H1 (cell line): ENCODE measurements at regions not wholly inside any gene's neighbourhood (a gene's known extent, or its start where the extent isn't known, plus 50 kb on each side); places are given as distances from the start of the nearest gene placed in this dataset.

Experiments used
- CTCF ChIA-PET: fragments of 300-600 bp; sonication (Branson Sonifier 250); formaldehyde crosslinking; loops from one replicate; lab custom pipeline; 2021; ENCODE audit not compliant: partially characterized antibody; lab: Charles Lee
- POLR2A ChIA-PET: fragments of 300-600 bp; sonication (Branson Sonifier 250); formaldehyde crosslinking; loops from one replicate; lab custom pipeline; 2021; ENCODE audit warnings: inconsistent platforms; ENCODE audit not compliant: partially characterized antibody; lab: Charles Lee
- DNase-seq, 2 experiments: peaks; one replicate each; pipeline versions ENCODE4 v3.0.0 to v3.0.0-alpha.2; 2010 to 2022; ENCODE audit warnings: low spot score in 2 of 2, low read depth in 1 of 2, mixed read lengths in 1 of 2
- FAIRE-seq: peaks from 2 replicates; lab custom pipeline; 2011; peaks lifted over from hg19 to GRCh38; lab: Jason Lieb, UNC
- H2AFZ ChIP-seq: 2 replicates; pipeline ENCODE4 v1.8.1; 2012; ENCODE audit warnings: low read length, inconsistent platforms
- H2AK5ac ChIP-seq: 2 replicates; pipeline ENCODE4 v1.6.1; 2013; ENCODE audit warnings: low read depth, low read length
- H2BK120ac ChIP-seq: replicated peaks from 2 replicates; pipeline ENCODE3; 2013; ENCODE audit warnings: low read depth, low read length, inconsistent platforms
- H2BK12ac ChIP-seq: 2 replicates; pipeline ENCODE4 v1.6.1; 2013; ENCODE audit warnings: low read depth, low read length
- H2BK15ac ChIP-seq: 2 replicates; pipeline ENCODE4 v1.6.1; 2013; ENCODE audit warnings: low read length
- H2BK20ac ChIP-seq: 2 replicates; pipeline ENCODE4 v1.6.1; 2013; ENCODE audit warnings: low read length
- H2BK5ac ChIP-seq: 2 replicates; pipeline ENCODE4 v1.6.1; 2013; ENCODE audit warnings: low read depth, low read length
- H3K14ac ChIP-seq: 2 replicates; pipeline ENCODE4 v1.6.1; 2013; ENCODE audit warnings: inconsistent platforms; ENCODE audit not compliant: insufficient read length
- H3K18ac ChIP-seq: 2 replicates; pipeline ENCODE4 v1.6.1; 2013; ENCODE audit warnings: low read length; ENCODE audit errors: extremely low read depth
- H3K23ac ChIP-seq: 2 replicates; pipeline ENCODE4 v1.6.1; 2013; ENCODE audit warnings: inconsistent platforms; ENCODE audit not compliant: insufficient read length
- H3K23me2 ChIP-seq: 2 replicates; pipeline ENCODE4 v1.6.1; 2013; ENCODE audit warnings: low read depth, low read length
- H3K27ac ChIP-seq: 2 replicates; pipeline ENCODE4 v1.6.1; 2011; ENCODE audit warnings: low read depth, low read length, inconsistent platforms
- H3K27me3 ChIP-seq, 4 experiments: replicated peaks in 1 of 4; 1 replicate in 1 of 4; 2 replicates in 3 of 4; pipeline versions ENCODE4 v1.6.1 to v1.8.1; 2011 to 2013; ENCODE audit warnings: low read length in 3 of 4, mild to moderate bottlenecking in 3 of 4, inconsistent platforms in 2 of 4, mixed read lengths in 2 of 4, moderate library complexity in 1 of 4; ENCODE audit not compliant: control insufficient read depth in 3 of 4, insufficient read depth in 3 of 4; ENCODE audit errors: extremely low read depth in 1 of 4
- H3K36me3 ChIP-seq, 4 experiments: 2 replicates each; pipeline versions ENCODE4 v1.6.1 to v1.8.1; 2011 to 2013; ENCODE audit warnings: mild to moderate bottlenecking in 4 of 4, low read length in 3 of 4, moderate library complexity in 2 of 4, control low read depth in 1 of 4, inconsistent platforms in 1 of 4; ENCODE audit not compliant: insufficient read depth in 4 of 4, control insufficient read depth in 2 of 4
- H3K4ac ChIP-seq: replicated peaks from 2 replicates; pipeline ENCODE3; 2013; ENCODE audit warnings: low read length, low read depth, mixed read lengths, inconsistent platforms; ENCODE audit not compliant: insufficient read length
- H3K4me1 ChIP-seq, 4 experiments: replicated peaks in 1 of 4; 1 replicate in 1 of 4; 2 replicates in 3 of 4; pipeline versions ENCODE4 v1.6.1 to v1.8.1; 2011 to 2013; ENCODE audit warnings: low read length in 3 of 4, inconsistent platforms in 2 of 4, mixed read lengths in 1 of 4; ENCODE audit not compliant: insufficient read depth in 4 of 4, control insufficient read depth in 3 of 4
- H3K4me2 ChIP-seq, 2 experiments: 2 replicates each; pipeline versions ENCODE4 v1.6.1 to v1.8.1; 2011 to 2013; ENCODE audit warnings: low read depth in 2 of 2, low read length in 2 of 2, control low read depth in 1 of 2, inconsistent platforms in 1 of 2, mild to moderate bottlenecking in 1 of 2; ENCODE audit not compliant: insufficient read depth in 1 of 2
- H3K4me3 ChIP-seq, 4 experiments: fragments of 200-600, 300-600 bp in 1 of 4; sonication (generic), shearing (Covaris generic), sonication (Bioruptor Twin) in 1 of 4; 2 replicates each; pipeline versions ENCODE4 v1.5.1 to v1.8.1; 2011 to 2016; ENCODE audit warnings: low read length in 4 of 4, low read depth in 3 of 4, control low read depth in 2 of 4, inconsistent platforms in 2 of 4, mild to moderate bottlenecking in 2 of 4, mixed read lengths in 1 of 4, moderate library complexity in 1 of 4; ENCODE audit not compliant: insufficient read depth in 2 of 4; ENCODE audit errors: extremely low read depth in 1 of 4
- H3K56ac ChIP-seq: replicated peaks from 2 replicates; pipeline ENCODE3; 2013; ENCODE audit warnings: low read depth, mild to moderate bottlenecking, mixed read lengths, low read length, inconsistent platforms; ENCODE audit not compliant: insufficient read length
- H3K79me1 ChIP-seq: 2 replicates; pipeline ENCODE4 v1.6.1; 2013; ENCODE audit warnings: low read depth, low read length, control low read depth
- H3K79me2 ChIP-seq, 2 experiments: 2 replicates each; pipeline versions ENCODE4 v1.6.1 to v1.8.1; 2012 to 2013; ENCODE audit warnings: low read length in 2 of 2, mild to moderate bottlenecking in 2 of 2, inconsistent platforms in 1 of 2; ENCODE audit not compliant: insufficient read depth in 2 of 2, control insufficient read depth in 1 of 2
- H3K9ac ChIP-seq, 4 experiments: replicated peaks in 1 of 4; 1 replicate in 1 of 4; 2 replicates in 3 of 4; pipeline versions ENCODE4 v1.6.1 to v1.8.1; 2011 to 2013; ENCODE audit warnings: low read depth in 3 of 4, low read length in 3 of 4, control low read depth in 2 of 4, mild to moderate bottlenecking in 2 of 4, moderate library complexity in 2 of 4, inconsistent platforms in 1 of 4; ENCODE audit errors: extremely low read depth in 1 of 4
- H3K9me3 ChIP-seq, 2 experiments: 2 replicates each; pipeline versions ENCODE4 v1.6.1 to v1.8.1; 2012 to 2013; ENCODE audit warnings: mild to moderate bottlenecking in 2 of 2, moderate library complexity in 2 of 2, control low read depth in 1 of 2, inconsistent platforms in 1 of 2, low read depth in 1 of 2, low read length in 1 of 2, mixed read lengths in 1 of 2; ENCODE audit not compliant: insufficient read depth in 2 of 2
- H4K20me1 ChIP-seq, 2 experiments: replicated peaks in 1 of 2; 2 replicates each; pipeline versions ENCODE3 to v1.8.1; 2011 to 2013; ENCODE audit warnings: inconsistent platforms in 2 of 2, low read length in 2 of 2, mild to moderate bottlenecking in 1 of 2; ENCODE audit not compliant: insufficient read depth in 2 of 2, control insufficient read depth in 1 of 2
- H4K5ac ChIP-seq: 2 replicates; pipeline ENCODE4 v1.6.1; 2013; ENCODE audit warnings: low read length, low read depth, mixed read lengths, inconsistent platforms; ENCODE audit not compliant: insufficient read length
- H4K8ac ChIP-seq: 2 replicates; pipeline ENCODE4 v1.8.0; 2013; ENCODE audit warnings: mild to moderate bottlenecking, moderate library complexity, low read length, inconsistent platforms; ENCODE audit not compliant: insufficient read depth; ENCODE audit errors: extremely low read depth
- H4K91ac ChIP-seq: replicated peaks from 2 replicates; pipeline ENCODE3; 2013; ENCODE audit warnings: low read length, mixed read lengths, inconsistent platforms; ENCODE audit not compliant: insufficient read length
- WGBS, 2 experiments: shearing (Covaris generic) in 1 of 2; methylation state at CpG; one replicate each; pipeline versions ENCODE4 v1.1.6 to v1.1.7; 2013 to 2015; ENCODE audit warnings: low lambda C conversion rate in 2 of 2, mixed read lengths in 2 of 2, inconsistent platforms in 1 of 2, low coverage in 1 of 2, missing lambda C conversion rate in 1 of 2; ENCODE audit not compliant: insufficient replicate concordance in 2 of 2, insufficient coverage in 1 of 2, insufficient read length in 1 of 2; ENCODE audit errors: extremely low coverage in 1 of 2, missing lambda C conversion rate in 1 of 2; 5-methylcytosine and 5-hydroxymethylcytosine counted together

- no peaks in the 10 kb centered on the region for H3K36me3 ChIP-seq
- no peak overlapping the region for H2BK5ac ChIP-seq
- FAIRE-seq = no peak
- no peak overlapping the region for H2BK15ac ChIP-seq
- no peaks in the 10 kb centered on the region for H3K23me2 ChIP-seq
- H4K20me1 ChIP-seq = no peaks in the 10 kb centered on the region
- ChIA-PET CTCF (no interaction called here), POLR2A (no interaction called here)
- 87% methylated on average over 3 of the region's 3 CpGs; no CpG with 5 or more reads in 1 of the 2 experiments for WGBS, 2 experiments
- no peak overlapping the region for H3K4me3 ChIP-seq
- H3K56ac ChIP-seq = no peak overlapping the region
- no peak overlapping the region for H2BK120ac ChIP-seq
- H3K9ac ChIP-seq = no peak overlapping the region
- H3K27ac ChIP-seq = no peak overlapping the region
- H3K18ac ChIP-seq = no peak overlapping the region
- H3K4me2 ChIP-seq = no peak overlapping the region
- no peak overlapping the region for H2AFZ ChIP-seq
- DNase-seq = no peak
- no peak overlapping the region for H3K23ac ChIP-seq
- H2AK5ac ChIP-seq = no peak overlapping the region
- no peak overlapping the region for H4K91ac ChIP-seq
- H4K5ac ChIP-seq = no peak overlapping the region
- H3K4me1 ChIP-seq = peaks cover 0 to 14% (median 4%) of the 10 kb centered on the region in 4 experiments; a peak in 4 of 7 replicates
- H3K27me3 ChIP-seq = no peaks in the 10 kb centered on the region
- no peaks in the 10 kb centered on the region for H3K9me3 ChIP-seq
- H2BK12ac ChIP-seq = no peak overlapping the region
- H4K8ac ChIP-seq = no peak overlapping the region
- no peaks in the 10 kb centered on the region for H3K79me1 ChIP-seq
- no peak overlapping the region for H2BK20ac ChIP-seq
- no peaks in the 10 kb centered on the region for H3K79me2 ChIP-seq
- no peak overlapping the region for H3K14ac ChIP-seq
- no peak overlapping the region for H3K4ac ChIP-seq
Observed at GRCh38 chr5:107121793-107122519, 548.8 kb downstream of the EFNA5 start.
